22Rv1 (cell line): ENCODE measurements at regions not wholly inside any gene's neighbourhood (a gene's known extent, or its start where the extent isn't known, plus 50 kb on each side); places are given as distances from the start of the nearest gene placed in this dataset.

Experiments
- ZFX ChIP-seq: fragments of 450-650 bp; IDR thresholded peaks from 2 replicates; pipeline ENCODE4 v1.6.1; 2017; ENCODE audit warnings: antibody characterized with exemption, borderline replicate concordance
- TF ChIP-seq, protein P1 (sequence below): fragments of 450-650 bp; IDR thresholded peaks from 2 replicates; pipeline ENCODE4 v1.5.1; 2017; ENCODE audit warnings: mild to moderate bottlenecking

GRCh38 chr11:38491986-38492385 is 1894.0 kb upstream of the RAG2 start:
- TF ChIP-seq, protein P1, sequence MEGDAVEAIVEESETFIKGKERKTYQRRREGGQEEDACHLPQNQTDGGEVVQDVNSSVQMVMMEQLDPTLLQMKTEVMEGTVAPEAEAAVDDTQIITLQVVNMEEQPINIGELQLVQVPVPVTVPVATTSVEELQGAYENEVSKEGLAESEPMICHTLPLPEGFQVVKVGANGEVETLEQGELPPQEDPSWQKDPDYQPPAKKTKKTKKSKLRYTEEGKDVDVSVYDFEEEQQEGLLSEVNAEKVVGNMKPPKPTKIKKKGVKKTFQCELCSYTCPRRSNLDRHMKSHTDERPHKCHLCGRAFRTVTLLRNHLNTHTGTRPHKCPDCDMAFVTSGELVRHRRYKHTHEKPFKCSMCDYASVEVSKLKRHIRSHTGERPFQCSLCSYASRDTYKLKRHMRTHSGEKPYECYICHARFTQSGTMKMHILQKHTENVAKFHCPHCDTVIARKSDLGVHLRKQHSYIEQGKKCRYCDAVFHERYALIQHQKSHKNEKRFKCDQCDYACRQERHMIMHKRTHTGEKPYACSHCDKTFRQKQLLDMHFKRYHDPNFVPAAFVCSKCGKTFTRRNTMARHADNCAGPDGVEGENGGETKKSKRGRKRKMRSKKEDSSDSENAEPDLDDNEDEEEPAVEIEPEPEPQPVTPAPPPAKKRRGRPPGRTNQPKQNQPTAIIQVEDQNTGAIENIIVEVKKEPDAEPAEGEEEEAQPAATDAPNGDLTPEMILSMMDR: no peak
- TF ChIP-seq ZFX: no peak
